Left lung (tissue), 4 donors: ENCODE measurements at regions not wholly inside any gene's neighbourhood (a gene's known extent, or its start where the extent isn't known, plus 50 kb on each side); places are given as distances from the start of the nearest gene placed in this dataset.

Experiments used
- ATAC-seq: fragments of 200-7000 bp; cut with Tn5 transposase; one replicate; pipeline ENCODE4 v1.9.1; 2020; ENCODE audit warnings: moderate library complexity
- DNase-seq, 4 donors: peaks; one replicate each; pipeline ENCODE4 v3.0.0-alpha.2; 2013 to 2020
- H3K27ac ChIP-seq, 2 donors: fragments of 200-600 bp; sonication (generic) in 1 of 2; one replicate each; pipeline versions ENCODE4 v1.5.0 to v1.8.0; 2020 to 2021
- H3K27me3 ChIP-seq, 2 donors: fragments of 200-600 bp; sonication (generic) in 1 of 2; one replicate each; pipeline versions ENCODE4 v1.5.0 to v1.8.0; 2020 to 2021
- H3K36me3 ChIP-seq, 2 donors: fragments of 200-600 bp; sonication (generic) in 1 of 2; one replicate each; pipeline versions ENCODE4 v1.5.0 to v1.8.0; 2020 to 2021
- H3K4me1 ChIP-seq, 2 donors: fragments of 200-600 bp; one replicate each; pipeline ENCODE4 v1.8.0; 2021
- H3K4me3 ChIP-seq, 2 donors: fragments of 200-600 bp; sonication (generic) in 1 of 2; one replicate each; pipeline versions ENCODE4 v1.5.0 to v1.8.0; 2020 to 2021; ENCODE audit warnings: mild to moderate bottlenecking in 1 of 2
- H3K9me3 ChIP-seq, 2 donors: fragments of 200-600 bp; sonication (generic) in 1 of 2; one replicate each; pipeline versions ENCODE4 v1.5.0 to v1.8.0; 2020 to 2021
- intact Hi-C, 2 donors: fragments of 100-400 bp; cut with DNase I; formaldehyde crosslinking; loops; one replicate each; pipeline versions ENCODE4 v1.11.2 to v1.14.2; 2022
- TF ChIP-seq, protein P1 (sequence below), 2 donors: fragments of 200-600 bp; sonication (generic) in 1 of 2; IDR thresholded peaks; one replicate each; pipeline versions ENCODE4 v1.5.0 to v1.8.0; 2021; ENCODE audit warnings: antibody characterized with exemption in 2 of 2
- donor health status: DM: no; HTN: yes; CAD: no.
- donor health status: DM: no; HTN: no; CAD: no.

DNA sequence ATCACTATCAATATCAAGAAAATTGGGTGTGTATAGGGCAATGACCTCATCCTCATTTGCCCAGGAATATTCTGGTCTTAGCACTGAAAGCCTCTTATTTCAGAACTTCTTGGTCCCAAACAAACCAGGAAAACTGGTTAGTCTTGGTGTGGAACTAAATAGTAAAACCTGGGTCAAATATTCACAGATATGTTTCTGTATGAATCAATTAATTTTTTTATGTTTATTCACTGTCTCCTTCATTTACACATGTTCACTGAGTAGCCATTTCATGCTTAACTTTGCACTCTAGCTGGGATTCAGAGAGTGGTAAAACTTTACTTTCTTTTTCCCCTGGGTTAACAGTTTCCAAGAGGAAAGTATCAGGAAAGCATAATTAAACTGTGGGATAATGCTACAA is 113.7 kb upstream of the PAPPA start:
- ATAC-seq, result no peak
- TF ChIP-seq, protein P1, sequence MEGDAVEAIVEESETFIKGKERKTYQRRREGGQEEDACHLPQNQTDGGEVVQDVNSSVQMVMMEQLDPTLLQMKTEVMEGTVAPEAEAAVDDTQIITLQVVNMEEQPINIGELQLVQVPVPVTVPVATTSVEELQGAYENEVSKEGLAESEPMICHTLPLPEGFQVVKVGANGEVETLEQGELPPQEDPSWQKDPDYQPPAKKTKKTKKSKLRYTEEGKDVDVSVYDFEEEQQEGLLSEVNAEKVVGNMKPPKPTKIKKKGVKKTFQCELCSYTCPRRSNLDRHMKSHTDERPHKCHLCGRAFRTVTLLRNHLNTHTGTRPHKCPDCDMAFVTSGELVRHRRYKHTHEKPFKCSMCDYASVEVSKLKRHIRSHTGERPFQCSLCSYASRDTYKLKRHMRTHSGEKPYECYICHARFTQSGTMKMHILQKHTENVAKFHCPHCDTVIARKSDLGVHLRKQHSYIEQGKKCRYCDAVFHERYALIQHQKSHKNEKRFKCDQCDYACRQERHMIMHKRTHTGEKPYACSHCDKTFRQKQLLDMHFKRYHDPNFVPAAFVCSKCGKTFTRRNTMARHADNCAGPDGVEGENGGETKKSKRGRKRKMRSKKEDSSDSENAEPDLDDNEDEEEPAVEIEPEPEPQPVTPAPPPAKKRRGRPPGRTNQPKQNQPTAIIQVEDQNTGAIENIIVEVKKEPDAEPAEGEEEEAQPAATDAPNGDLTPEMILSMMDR (IDR thresholded peaks at IDR 0.05), result no peak

DNA sequence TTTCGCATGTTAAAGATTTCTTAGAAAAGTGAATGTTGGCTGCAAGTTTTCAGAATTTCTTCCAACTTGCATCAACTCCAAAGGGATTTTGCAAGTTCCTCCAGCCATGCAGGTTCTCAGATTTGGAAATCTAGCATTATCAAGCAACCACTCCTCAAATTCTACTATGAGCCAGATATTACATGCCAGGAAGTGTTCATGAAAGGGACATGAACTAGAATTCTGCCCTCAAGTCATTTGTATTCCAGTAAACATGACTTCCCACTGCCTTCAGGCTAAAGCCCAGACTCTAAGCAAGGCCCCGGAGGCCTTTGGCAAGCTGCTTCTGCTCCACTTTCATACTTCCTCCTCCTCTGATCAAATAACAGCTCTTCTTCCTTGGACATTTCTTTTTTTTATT is 111.3 kb upstream of the PAPPA start:
- ATAC-seq (no peak), DNase-seq (no peak)
- TF ChIP-seq, protein P1 (IDR thresholded peaks at IDR 0.05), result no peak
- H3K27ac ChIP-seq, result no peak overlapping the region
- H3K27me3 ChIP-seq, result no peaks in the 10 kb centered on the region
- H3K4me1 ChIP-seq, result no peaks in the 10 kb centered on the region
- peaks cover 0 to 14% of the 10 kb centered on the region in 2 donors for H3K9me3 ChIP-seq
- no peaks in the 10 kb centered on the region for H3K36me3 ChIP-seq
- H3K4me3 ChIP-seq, result no peak overlapping the region
- intact Hi-C loops, result no loop called here

More for the DNA sequence above, 113.7 kb upstream of the PAPPA start:
- H3K4me3 ChIP-seq, result no peak overlapping the region
- peaks cover 0 to under 1% of the 10 kb centered on the region in 2 donors for H3K9me3 ChIP-seq
- DNase-seq, result no peak
- intact Hi-C loops, result no loop called here
- H3K4me1 ChIP-seq, result no peaks in the 10 kb centered on the region
- H3K27me3 ChIP-seq, result no peaks in the 10 kb centered on the region
- no peaks in the 10 kb centered on the region for H3K36me3 ChIP-seq
- H3K27ac ChIP-seq, result no peak overlapping the region

DNA sequence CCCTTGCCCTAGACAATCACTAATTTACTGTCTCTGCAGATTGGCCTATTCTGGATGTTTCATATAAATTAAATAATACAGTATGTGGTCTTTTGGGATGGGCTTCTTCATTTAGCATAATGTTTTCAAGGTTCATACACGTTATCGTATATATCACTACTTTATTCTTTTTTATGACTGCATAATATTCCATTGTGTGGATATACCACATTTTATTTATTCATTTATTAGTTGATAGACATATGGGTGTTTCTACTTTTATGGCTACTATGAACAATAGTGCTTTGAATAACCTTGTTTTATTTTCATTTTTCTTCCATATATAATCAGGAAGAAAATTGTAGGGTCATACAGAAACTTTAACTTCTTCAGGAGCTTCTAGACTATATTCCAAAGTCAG is 108.5 kb upstream of the PAPPA start:
- intact Hi-C loops, result no loop called here
- no peak for DNase-seq

DNA sequence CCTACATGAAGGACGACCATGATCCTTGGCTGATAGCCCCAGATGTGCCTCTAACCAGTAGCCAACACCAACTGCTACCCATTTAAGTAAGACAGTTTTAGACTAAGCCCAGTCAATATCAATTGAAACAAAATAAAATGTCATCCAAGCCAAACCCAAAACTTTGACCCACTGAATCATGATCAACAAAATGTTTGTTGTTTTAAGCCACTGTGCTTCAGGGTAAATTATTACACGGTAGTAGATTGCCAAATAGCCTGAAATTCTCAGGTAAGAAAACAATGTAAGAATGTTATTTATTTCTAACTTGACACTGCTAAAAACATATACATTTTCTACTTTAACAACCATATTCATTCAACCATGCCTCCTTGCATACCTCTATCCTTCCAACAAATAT is 105.5 kb upstream of the PAPPA start:
- Histone ChIP-seq H3K9me3 (peaks cover 0 to 14% of the 10 kb centered on the region in 2 donors), H3K27me3 (no peaks in the 10 kb centered on the region), H3K36me3 (no peaks in the 10 kb centered on the region), H3K27ac (no peak overlapping the region), H3K4me3 (no peak overlapping the region), H3K4me1 (no peaks in the 10 kb centered on the region)
- ATAC-seq (no peak), DNase-seq (no peak)
- TF ChIP-seq, protein P1 (IDR thresholded peaks at IDR 0.05), result no peak
- intact Hi-C loops, result no loop called here

More for the DNA sequence above, 108.5 kb upstream of the PAPPA start:
- Histone ChIP-seq H3K27me3 (no peaks in the 10 kb centered on the region), H3K4me1 (no peaks in the 10 kb centered on the region), H3K9me3 (peaks cover 0 to 14% of the 10 kb centered on the region in 2 donors), H3K27ac (no peak overlapping the region), H3K36me3 (no peaks in the 10 kb centered on the region), H3K4me3 (no peak overlapping the region)
- TF ChIP-seq, protein P1 (IDR thresholded peaks at IDR 0.05), result no peak
- no peak for ATAC-seq

DNA sequence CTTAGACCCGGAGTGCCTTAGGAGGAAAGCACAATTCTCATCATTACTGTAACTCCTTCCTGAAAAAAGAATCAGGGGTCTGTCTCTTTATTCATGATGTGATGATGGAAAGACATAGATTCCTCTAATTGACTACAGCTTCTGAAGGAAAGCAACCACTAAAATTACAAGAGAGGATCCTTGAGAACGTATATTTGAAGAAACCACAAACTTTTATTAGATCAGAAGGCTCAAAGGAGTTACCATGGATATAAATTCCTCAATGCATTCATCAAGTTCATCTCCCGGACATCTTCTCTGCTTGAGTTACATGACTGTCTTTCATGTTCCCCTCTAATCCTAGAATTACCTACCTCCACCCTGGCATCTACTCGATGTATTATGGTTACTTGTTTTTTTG is 104.1 kb upstream of the PAPPA start:
- DNase-seq (no peak), ATAC-seq (no peak)
- Histone ChIP-seq H3K36me3 (no peaks in the 10 kb centered on the region), H3K4me3 (no peak overlapping the region), H3K27ac (no peak overlapping the region), H3K27me3 (no peaks in the 10 kb centered on the region), H3K4me1 (no peaks in the 10 kb centered on the region), H3K9me3 (peaks cover 0 to 14% of the 10 kb centered on the region in 2 donors)
- TF ChIP-seq, protein P1 (IDR thresholded peaks at IDR 0.05), result no peak
- intact Hi-C loops, result no loop called here
